Stimulated activated CD4-positive, alpha-beta T cell treated with anti-CD3 and anti-CD28 coated beads, Interleukin-12 subunit alpha, Interleukin-12 subunit beta, amount 100 ng/mL, for 48 hours (primary cell): ENCODE measurements at regions not wholly inside any gene's neighbourhood (a gene's known extent, or its start where the extent isn't known, plus 50 kb on each side); places are given as distances from the start of the nearest gene placed in this dataset.

Experiments
- DNase-seq, 3 donors: peaks; one replicate each; pipeline ENCODE4 v3.0.0-alpha.2; 2020; ENCODE audit warnings: low read depth in 2 of 3, low spot score in 1 of 3

- DNase-seq, result no peak
These were observed 93.5 kb downstream of the C1orf94 start for GRCh38 chr1:34270181-34270580.

GRCh38 chr1:34272152-34272551 is 95.4 kb downstream of the C1orf94 start:
- no peak for DNase-seq

GRCh38 chr1:34275150-34275549 is 98.4 kb downstream of the C1orf94 start:
- no peak for DNase-seq

GRCh38 chr1:34276606-34277005 is 99.9 kb downstream of the C1orf94 start:
- no peak for DNase-seq

- DNase-seq, result no peak
These were observed 100.4 kb downstream of the C1orf94 start for GRCh38 chr1:34277150-34277549.

DNA sequence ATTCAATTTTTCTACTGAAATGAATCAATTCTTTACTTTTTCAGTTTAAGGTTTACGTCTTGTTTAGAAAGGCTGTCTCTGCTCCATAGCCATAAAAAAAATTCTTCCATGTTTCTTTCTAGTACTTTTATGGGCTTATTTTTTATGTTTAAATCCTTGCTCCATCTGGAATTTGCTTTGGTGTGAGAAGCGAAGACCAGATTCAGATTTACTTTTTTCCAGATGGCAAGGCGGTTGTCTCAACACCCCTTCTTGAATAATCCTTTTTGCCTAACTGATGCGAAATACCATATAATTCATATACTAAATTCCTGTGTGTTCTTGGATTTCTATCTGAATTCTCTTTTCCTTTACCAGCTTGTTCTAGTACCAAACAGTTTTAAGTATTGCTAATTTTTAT is 101.5 kb downstream of the C1orf94 start:
- DNase-seq, result no peak

DNA sequence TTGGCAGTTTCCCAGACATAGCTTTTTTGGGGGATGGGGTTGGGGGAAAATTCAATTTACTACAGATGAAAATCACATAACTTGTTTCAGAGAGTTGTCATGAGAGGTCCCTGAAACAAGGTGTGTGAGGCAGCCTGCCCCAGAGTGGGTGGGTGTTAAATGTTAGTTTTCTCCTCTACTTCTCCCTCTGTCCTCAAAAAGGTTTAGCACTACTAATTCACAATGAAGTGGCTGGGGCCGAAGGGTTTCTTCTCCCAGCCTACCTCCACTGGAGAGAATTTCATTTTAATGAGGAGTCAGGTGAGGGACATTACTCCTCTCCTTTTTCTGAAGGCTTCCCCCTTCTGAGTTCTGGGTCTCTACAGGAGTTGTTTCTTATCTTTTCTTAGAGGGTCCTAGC is 103.3 kb downstream of the C1orf94 start:
- no peak for DNase-seq

GRCh38 chr1:34280509-34280908 is 103.8 kb downstream of the C1orf94 start:
- no peak for DNase-seq

- DNase-seq, result no peak
These were observed 106.4 kb downstream of the C1orf94 start for GRCh38 chr1:34283142-34283541.

DNA sequence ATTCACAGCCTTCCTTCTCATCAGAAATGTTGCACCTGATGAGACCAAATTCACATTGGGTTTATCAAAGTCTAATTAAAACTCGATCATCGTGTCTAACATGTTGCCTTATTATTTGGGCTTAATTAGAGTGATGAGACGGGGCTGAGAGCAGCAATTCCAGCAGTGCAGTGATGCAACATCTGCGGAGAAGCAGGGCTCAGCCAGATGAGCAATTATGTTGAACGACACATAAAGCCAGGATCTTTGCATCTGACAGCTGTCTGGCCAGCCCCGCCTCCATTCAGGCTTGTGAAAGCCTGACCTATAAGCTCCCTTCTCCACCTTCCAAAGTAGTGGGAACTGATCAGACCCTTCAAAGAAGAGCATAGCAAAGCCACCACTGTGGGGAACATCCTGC is 109.8 kb downstream of the C1orf94 start:
- no peak for DNase-seq

GRCh38 chr1:34290831-34291230 is 114.1 kb downstream of the C1orf94 start:
- DNase-seq, result no peak

DNA sequence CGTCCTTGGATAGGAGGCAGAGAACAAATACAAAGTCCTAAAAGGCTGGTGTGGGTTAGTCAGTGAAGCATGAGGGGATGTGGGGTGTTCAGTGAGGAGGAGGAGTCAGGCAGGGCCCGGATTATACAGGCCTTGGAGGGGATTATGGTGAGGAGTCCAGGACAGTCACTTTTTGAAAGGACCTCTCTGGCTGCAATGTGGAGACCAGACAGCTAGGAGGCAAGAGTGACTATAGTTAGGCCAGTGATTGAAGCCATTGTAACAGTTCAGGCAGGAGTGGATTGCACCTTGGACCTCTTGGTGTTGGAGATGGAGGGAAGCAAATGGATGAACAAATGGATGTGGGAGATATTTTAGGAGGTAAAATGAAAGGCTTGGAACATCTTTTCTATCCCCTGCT is 115.8 kb downstream of the C1orf94 start:
- no peak for DNase-seq

DNA sequence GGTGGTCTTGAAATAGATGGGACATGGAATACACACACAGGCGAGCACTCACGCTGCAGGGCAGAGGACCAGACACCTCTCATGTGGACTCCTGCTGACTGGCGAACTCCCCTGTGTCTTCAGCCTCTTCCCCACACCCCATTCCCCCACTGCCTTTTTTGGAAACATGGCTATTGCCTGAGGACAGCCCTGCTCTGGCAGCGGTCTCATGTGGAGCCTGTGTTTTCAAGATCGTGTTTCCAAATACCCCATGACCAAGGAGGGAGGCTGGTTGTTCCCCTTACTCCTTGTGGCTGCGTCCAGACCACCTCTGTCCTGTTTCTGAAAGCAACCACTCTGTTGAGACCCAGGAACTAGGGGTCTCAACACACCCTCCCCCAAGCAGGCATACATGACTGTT is 119.4 kb downstream of the C1orf94 start:
- DNase-seq, result no peak

- DNase-seq, result no peak
These were observed 126.1 kb downstream of the C1orf94 start for GRCh38 chr1:34302798-34303197.

DNA sequence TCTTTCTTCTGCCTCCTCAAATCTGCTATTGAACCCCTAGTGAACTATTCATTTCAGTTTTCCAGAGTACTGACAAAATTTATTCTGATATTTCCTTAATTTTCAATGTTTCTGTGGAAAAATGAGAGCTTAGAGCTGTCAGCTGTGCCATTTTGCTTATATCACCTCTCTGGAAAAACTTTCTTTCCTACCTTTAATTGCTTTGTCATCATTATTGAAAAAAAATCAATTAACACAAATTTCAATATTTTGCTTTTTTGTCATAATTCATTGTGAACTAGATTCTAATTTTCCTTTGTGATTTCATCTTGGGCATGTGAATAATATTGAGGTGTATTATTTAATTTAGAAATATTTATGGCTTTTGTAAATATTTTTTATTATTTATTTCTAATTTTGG is 126.5 kb downstream of the C1orf94 start:
- no peak for DNase-seq

DNA sequence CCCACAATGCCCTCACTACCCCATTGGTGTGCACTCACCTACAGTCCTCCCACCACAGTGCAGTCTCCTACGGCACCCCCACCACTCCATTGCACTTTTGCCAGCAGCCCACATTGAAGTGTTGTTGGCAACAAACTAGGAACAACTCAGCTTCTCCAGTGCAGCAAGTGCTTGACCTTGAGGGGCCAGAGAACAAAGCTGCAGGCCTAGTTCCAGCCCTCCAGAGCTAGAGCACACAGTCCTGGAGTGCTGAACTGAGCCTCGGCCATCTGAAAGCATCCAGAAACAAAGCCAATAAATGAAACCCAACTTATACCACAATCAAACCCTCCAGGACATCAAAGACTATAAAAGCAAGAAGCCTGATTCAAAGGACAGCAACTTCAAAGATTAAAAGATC is 129.9 kb downstream of the C1orf94 start:
- DNase-seq, result no peak

DNA sequence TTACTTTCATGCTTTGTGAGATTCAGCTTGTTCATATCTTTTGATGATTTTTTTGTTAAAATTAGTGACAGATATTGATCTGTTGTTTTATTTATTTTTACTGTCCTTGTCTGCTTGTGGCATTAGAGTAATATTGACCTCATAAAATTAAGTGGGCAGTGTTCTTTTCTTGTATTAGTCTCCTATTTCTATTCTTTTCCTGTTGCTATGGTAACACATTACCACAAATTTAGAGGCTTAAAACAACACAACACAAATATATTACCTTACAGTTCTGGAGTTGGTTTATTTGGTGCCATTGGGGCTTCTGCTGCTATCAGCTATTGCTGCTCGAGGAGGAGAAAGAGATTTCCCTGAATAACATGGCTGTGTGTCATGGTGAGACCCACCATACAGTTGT is 135.7 kb downstream of the C1orf94 start:
- DNase-seq, result no peak

DNA sequence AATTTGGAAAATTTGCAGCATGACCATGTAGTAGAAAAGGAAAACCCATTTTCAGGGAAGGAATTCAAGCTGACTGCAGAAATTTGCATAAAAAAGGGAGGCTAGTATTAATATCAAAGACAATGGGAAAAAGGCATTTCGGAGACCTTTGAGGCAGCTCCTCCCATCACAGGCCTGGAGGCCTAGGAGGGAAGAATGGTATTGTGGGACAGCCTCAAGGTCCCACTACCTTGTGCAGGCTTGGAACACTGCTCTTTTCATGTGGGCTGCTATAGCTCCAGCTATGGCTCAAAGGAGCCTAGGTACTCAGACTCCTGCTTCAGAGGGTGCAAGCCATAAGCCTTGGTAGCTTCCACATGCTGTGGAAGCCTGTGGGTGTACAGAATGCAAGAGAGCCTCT is 139.3 kb downstream of the C1orf94 start:
- no peak for DNase-seq

DNA sequence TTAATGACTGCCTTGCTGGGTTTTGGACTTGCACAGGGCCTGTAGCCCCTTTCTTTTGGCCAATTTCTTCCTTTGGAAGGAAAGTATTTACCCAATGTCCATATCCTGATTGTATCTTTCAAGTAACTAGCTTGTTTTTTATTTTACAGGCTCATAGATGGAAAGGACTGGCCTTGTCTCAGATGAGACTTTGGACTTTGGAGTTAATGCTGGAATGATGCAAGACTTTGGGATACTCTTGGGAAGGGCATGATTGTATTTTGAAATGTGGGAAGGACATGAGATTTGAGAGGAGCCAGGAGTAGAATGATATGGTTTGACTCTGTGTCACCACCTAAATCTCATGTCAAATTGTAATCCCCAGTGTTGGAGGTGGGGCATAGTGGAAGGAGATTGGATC is 140.1 kb downstream of the C1orf94 start:
- no peak for DNase-seq

DNA sequence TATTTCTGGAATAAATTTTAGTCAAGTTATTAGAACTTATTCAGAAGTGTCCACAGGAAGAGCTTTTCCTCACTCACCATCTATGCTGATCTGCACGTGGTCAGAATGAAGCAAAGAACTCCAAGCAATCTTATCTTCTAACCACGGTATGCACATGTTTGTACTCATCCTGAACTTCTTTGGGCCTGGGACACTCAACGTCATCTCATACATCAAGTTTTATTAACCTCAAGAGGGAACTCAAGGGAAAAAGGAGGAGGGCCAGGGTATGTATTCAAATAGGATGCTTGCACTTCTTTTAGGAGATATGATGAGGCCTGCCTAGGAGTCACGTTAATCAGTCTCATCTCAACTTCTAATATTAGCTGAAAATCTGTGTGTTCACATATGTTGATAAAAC is 142.5 kb downstream of the C1orf94 start:
- DNase-seq, result no peak

GRCh38 chr1:34320053-34320669 is 143.5 kb downstream of the C1orf94 start:
- no peak for DNase-seq

DNA sequence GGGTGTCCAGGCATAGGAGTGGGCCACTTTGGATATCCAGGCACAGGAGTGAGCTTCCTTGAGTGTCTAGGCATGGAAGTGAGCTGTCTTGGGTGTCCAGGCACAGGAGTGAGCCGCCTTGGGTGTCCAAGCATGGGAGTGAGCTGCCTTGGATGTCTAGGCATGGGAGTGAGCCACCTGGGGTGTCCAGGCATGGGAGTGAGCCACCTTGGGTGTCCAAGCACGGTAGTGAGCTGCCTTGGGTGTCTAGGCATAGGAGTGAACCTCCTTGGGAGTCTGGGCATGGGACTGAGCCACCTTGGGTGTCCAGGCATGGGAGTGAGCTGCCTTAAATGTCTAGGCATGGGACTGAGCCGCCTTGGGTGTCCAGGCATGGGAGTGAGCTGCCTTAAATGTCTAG is 146.3 kb downstream of the C1orf94 start:
- DNase-seq, result no peak

GRCh38 chr1:34324879-34325440 is 148.3 kb downstream of the C1orf94 start:
- DNase-seq, result no peak
